Keratinocyte (primary cell): ENCODE measurements at regions not wholly inside any gene's neighbourhood (a gene's known extent, or its start where the extent isn't known, plus 50 kb on each side); places are given as distances from the start of the nearest gene placed in this dataset.

Experiments
- DNase-seq: peaks from one replicate; pipeline ENCODE4 v3.0.0-alpha.2; 2011; ENCODE audit warnings: low read depth, missing footprints, low spot score
- FAIRE-seq: peaks from 2 replicates; lab custom pipeline; 2011; peaks lifted over from hg19 to GRCh38; lab: Jason Lieb, UNC
- H2AFZ ChIP-seq: 2 replicates; pipeline ENCODE4 v1.6.0; 2012; ENCODE audit warnings: low read length, control low read depth, inconsistent platforms; ENCODE audit not compliant: control insufficient read depth
- H3K27ac ChIP-seq: 2 replicates; pipeline ENCODE4 v1.5.1; 2011; ENCODE audit warnings: low read length; ENCODE audit not compliant: control insufficient read depth, insufficient read depth
- H3K27me3 ChIP-seq: 3 replicates; pipeline ENCODE4 v1.6.0; 2011; ENCODE audit warnings: low read length; ENCODE audit not compliant: control insufficient read depth, insufficient read depth; ENCODE audit errors: extremely low read depth
- H3K36me3 ChIP-seq, 2 experiments: 2 replicates in 1 of 2; 3 replicates in 1 of 2; pipeline ENCODE4 v1.5.1; 2011; ENCODE audit warnings: low read length in 2 of 2, mild to moderate bottlenecking in 1 of 2; ENCODE audit not compliant: control insufficient read depth in 2 of 2, insufficient read depth in 2 of 2; ENCODE audit errors: extremely low read depth in 1 of 2
- H3K4me1 ChIP-seq: 3 replicates; pipeline ENCODE4 v1.5.1; 2011; ENCODE audit warnings: low read length; ENCODE audit not compliant: control insufficient read depth, insufficient read depth; ENCODE audit errors: extremely low read depth
- H3K4me2 ChIP-seq: 3 replicates; pipeline ENCODE4 v1.6.0; 2011; ENCODE audit warnings: low read depth, low read length; ENCODE audit not compliant: control insufficient read depth, insufficient read depth; ENCODE audit errors: extremely low read depth
- H3K4me3 ChIP-seq, 3 experiments: fragments of 200-600 bp in 1 of 3; sonication (generic) in 1 of 3; 2 replicates in 2 of 3; 3 replicates in 1 of 3; pipeline ENCODE4 v1.5.1; 2011 to 2016; ENCODE audit warnings: low read length in 3 of 3, mild to moderate bottlenecking in 3 of 3, control low read depth in 2 of 3, inconsistent platforms in 1 of 3, low read depth in 1 of 3, mixed read lengths in 1 of 3, mixed run types in 1 of 3, moderate library complexity in 1 of 3; ENCODE audit not compliant: control insufficient read depth in 2 of 3, insufficient read depth in 2 of 3; ENCODE audit errors: extremely low read depth in 1 of 3
- H3K79me2 ChIP-seq: 2 replicates; pipeline ENCODE4 v1.6.0; 2012; ENCODE audit warnings: low read length; ENCODE audit not compliant: control insufficient read depth, insufficient read depth
- H3K9ac ChIP-seq: 3 replicates; pipeline ENCODE4 v1.6.0; 2011; ENCODE audit warnings: low read length; ENCODE audit not compliant: control insufficient read depth, insufficient read depth; ENCODE audit errors: extremely low read depth
- H3K9me1 ChIP-seq: 3 replicates; pipeline ENCODE4 v1.6.0; 2011; ENCODE audit warnings: low read length; ENCODE audit not compliant: control insufficient read depth, insufficient read depth; ENCODE audit errors: extremely low read depth
- H3K9me3 ChIP-seq: 2 replicates; pipeline ENCODE4 v1.5.1; 2012; ENCODE audit warnings: low read depth, low read length; ENCODE audit not compliant: control insufficient read depth
- H4K20me1 ChIP-seq: 3 replicates; pipeline ENCODE4 v1.6.0; 2011; ENCODE audit warnings: low read length; ENCODE audit not compliant: control insufficient read depth, insufficient read depth; ENCODE audit errors: extremely low read depth
- EZH2 ChIP-seq: IDR thresholded peaks from one replicate; pipeline ENCODE4 v1.6.1; 2012; ENCODE audit warnings: inconsistent platforms, mild to moderate bottlenecking, low read length, moderate library complexity
- dilution Hi-C: fragments of 300-500 bp; cut with MboI; formaldehyde crosslinking; loops from one replicate; pipeline ENCODE4 v1.7.0; 2020; ENCODE audit warnings: low sequenced_read_pairs; ENCODE audit not compliant: extremely low pct_ligation_motif_present
- TF ChIP-seq, protein P1 (sequence below), 3 experiments: IDR thresholded peaks in 1 of 3; conservative IDR thresholded peaks in 1 of 3; optimal IDR thresholded peaks in 1 of 3; 2 replicates in 2 of 3; 3 replicates in 1 of 3; pipeline versions ENCODE3 to v1.5.1; 2011; ENCODE audit warnings: low read length in 3 of 3, mild to moderate bottlenecking in 3 of 3, moderate library complexity in 2 of 3, control low read depth in 1 of 3, inconsistent platforms in 1 of 3; ENCODE audit not compliant: insufficient read depth in 2 of 3; ENCODE audit errors: extremely low read depth in 1 of 3

GRCh38 chr7:25849500-25850184 lies 302.4 kb upstream of the NFE2L3 start:
- TF ChIP-seq, protein P1, sequence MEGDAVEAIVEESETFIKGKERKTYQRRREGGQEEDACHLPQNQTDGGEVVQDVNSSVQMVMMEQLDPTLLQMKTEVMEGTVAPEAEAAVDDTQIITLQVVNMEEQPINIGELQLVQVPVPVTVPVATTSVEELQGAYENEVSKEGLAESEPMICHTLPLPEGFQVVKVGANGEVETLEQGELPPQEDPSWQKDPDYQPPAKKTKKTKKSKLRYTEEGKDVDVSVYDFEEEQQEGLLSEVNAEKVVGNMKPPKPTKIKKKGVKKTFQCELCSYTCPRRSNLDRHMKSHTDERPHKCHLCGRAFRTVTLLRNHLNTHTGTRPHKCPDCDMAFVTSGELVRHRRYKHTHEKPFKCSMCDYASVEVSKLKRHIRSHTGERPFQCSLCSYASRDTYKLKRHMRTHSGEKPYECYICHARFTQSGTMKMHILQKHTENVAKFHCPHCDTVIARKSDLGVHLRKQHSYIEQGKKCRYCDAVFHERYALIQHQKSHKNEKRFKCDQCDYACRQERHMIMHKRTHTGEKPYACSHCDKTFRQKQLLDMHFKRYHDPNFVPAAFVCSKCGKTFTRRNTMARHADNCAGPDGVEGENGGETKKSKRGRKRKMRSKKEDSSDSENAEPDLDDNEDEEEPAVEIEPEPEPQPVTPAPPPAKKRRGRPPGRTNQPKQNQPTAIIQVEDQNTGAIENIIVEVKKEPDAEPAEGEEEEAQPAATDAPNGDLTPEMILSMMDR (optimal IDR thresholded peaks at IDR 0.05 in 1 of 3, IDR thresholded peaks at IDR 0.05 in 1 of 3, conservative IDR thresholded peaks at IDR 0.05 in 1 of 3; ENCODE audit: extremely low read depth in 1 of 3, insufficient read depth in 2 of 3, low read length in 3 of 3), result no peak
- TF ChIP-seq EZH2, result no peak
- no peak overlapping the region for H3K9ac ChIP-seq
- H3K79me2 ChIP-seq, result no peaks in the 10 kb centered on the region
- no peaks in the 10 kb centered on the region for H3K27me3 ChIP-seq
- H3K36me3 ChIP-seq, result no peaks in the 10 kb centered on the region
- no peaks in the 10 kb centered on the region for H3K9me1 ChIP-seq
- H2AFZ ChIP-seq, result peak overlapping the region; percentile 56
- FAIRE-seq, result no peak
- peaks cover 7% of the 10 kb centered on the region for H3K4me1 ChIP-seq
- H4K20me1 ChIP-seq, result no peaks in the 10 kb centered on the region
- dilution Hi-C loops, result loop anchor here (25.0 kb wide), 1 partner anchor 262 kb away; no protein-coding TSS in a partner anchor
- DNase-seq, result no peak
- H3K27ac ChIP-seq, result no peak overlapping the region
- no peak overlapping the region for H3K4me3 ChIP-seq
- no peaks in the 10 kb centered on the region for H3K9me3 ChIP-seq
- H3K4me2 ChIP-seq, result no peak overlapping the region

GRCh38 chr7:25850216-25850615 lies 301.8 kb upstream of the NFE2L3 start:
- Histone ChIP-seq H3K27me3 (no peaks in the 10 kb centered on the region), H3K9me3 (no peaks in the 10 kb centered on the region), H4K20me1 (no peaks in the 10 kb centered on the region), H3K27ac (no peak overlapping the region), H3K4me3 (no peak overlapping the region), H3K36me3 (no peaks in the 10 kb centered on the region), H3K9me1 (no peaks in the 10 kb centered on the region), H3K9ac (no peak overlapping the region), H3K4me2 (no peak overlapping the region), H3K79me2 (no peaks in the 10 kb centered on the region), H3K4me1 (peaks cover 9% of the 10 kb centered on the region), H2AFZ (no peak overlapping the region)
- DNase-seq (no peak), FAIRE-seq (no peak)
- TF ChIP-seq EZH2, result no peak
- dilution Hi-C loops, result no loop called here

DNA sequence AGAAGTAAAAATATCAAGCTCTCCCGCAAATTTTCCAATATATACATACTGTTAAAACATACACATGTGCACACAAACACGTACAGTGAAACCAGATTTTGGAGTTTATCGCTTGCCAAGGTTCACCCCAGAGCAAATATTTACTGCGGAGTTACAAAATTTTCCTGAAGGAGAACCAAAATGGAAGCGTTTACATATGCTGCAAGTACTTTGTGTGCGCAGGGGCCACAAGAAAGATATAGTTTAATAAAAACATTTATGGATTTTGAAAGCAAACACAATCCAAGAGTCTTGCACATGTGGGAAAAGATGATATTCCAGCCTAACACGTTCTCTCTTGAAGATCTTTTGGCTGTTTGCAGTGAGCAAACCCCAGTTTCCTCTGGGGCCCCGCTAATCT lies 301.3 kb upstream of the NFE2L3 start:
- Histone ChIP-seq H2AFZ (no peak overlapping the region), H3K36me3 (no peaks in the 10 kb centered on the region), H3K79me2 (no peaks in the 10 kb centered on the region), H3K9ac (no peak overlapping the region), H3K4me2 (no peak overlapping the region), H4K20me1 (no peaks in the 10 kb centered on the region), H3K9me1 (no peaks in the 10 kb centered on the region), H3K4me1 (peaks cover 12% of the 10 kb centered on the region), H3K27ac (no peak overlapping the region), H3K27me3 (no peaks in the 10 kb centered on the region), H3K4me3 (no peak overlapping the region), H3K9me3 (no peaks in the 10 kb centered on the region)
- DNase-seq (no peak), FAIRE-seq (no peak)
- dilution Hi-C loops, result no loop called here
- TF ChIP-seq, protein P1 (optimal IDR thresholded peaks at IDR 0.05 in 1 of 3, IDR thresholded peaks at IDR 0.05 in 1 of 3, conservative IDR thresholded peaks at IDR 0.05 in 1 of 3; ENCODE audit: extremely low read depth in 1 of 3, insufficient read depth in 2 of 3, low read length in 3 of 3), result no peak
- TF ChIP-seq EZH2, result no peak
